ENCODE measurements at regions not wholly inside any gene's neighbourhood (a gene's known extent, or its start where the extent isn't known, plus 50 kb on each side); places are given as distances from the start of the nearest gene placed in this dataset.
"Not testable (repeated sequence)": the region's sequence is repeated elsewhere in the genome, so short reads cannot be mapped to it uniquely, and the experiment has no call there.

- ATAC-seq (ENCODE audit: low read depth); DNase-seq; H3K36me3 Mint-ChIP-seq; POLR2A ChIA-PET; H3K27ac Mint-ChIP-seq; H3K27me3 Mint-ChIP-seq; H3K4me1 Mint-ChIP-seq; H3K9me3 Mint-ChIP-seq; H3K4me3 Mint-ChIP-seq: not testable (repeated sequence)
Measured at GRCh38 chr12:39699079-39699478, 79.5 kb upstream of the ABCD2 start.

GRCh38 chr12:39697108-39697507 lies 77.5 kb upstream of the ABCD2 start:
- peaks cover 4% of the 10 kb centered on the region for H3K27me3 Mint-ChIP-seq
- H3K4me3 Mint-ChIP-seq = no peak overlapping the region

GRCh38 chr12:39692258-39692853 lies 72.8 kb upstream of the ABCD2 start:
- ATAC-seq (ENCODE audit: low read depth) = peak; percentile 33
- Mint-ChIP-seq H3K4me1 (peaks cover 4% of the 10 kb centered on the region), H3K27ac (no peak overlapping the region), H3K36me3 (peaks cover 1% of the 10 kb centered on the region), H3K9me3 (peaks cover 4% of the 10 kb centered on the region), H3K27me3 (no peaks in the 10 kb centered on the region), H3K4me3 (no peak overlapping the region)
- DNase-seq = no peak
- POLR2A ChIA-PET = interaction anchor here (1.2 to 1.6 kb wide), 2 partner anchors 71 to 73 kb away, joined by 6 read pairs; partner anchors contain the start of gene ABCD2

More at GRCh38 chr12:39697108-39697507, 77.5 kb upstream of the ABCD2 start:
- POLR2A ChIA-PET = no interaction called here
- DNase-seq = no peak
- no peak for ATAC-seq (ENCODE audit: low read depth)
- peaks cover 5% of the 10 kb centered on the region for H3K9me3 Mint-ChIP-seq
- peaks cover 3% of the 10 kb centered on the region for H3K4me1 Mint-ChIP-seq
- peaks cover 1% of the 10 kb centered on the region for H3K36me3 Mint-ChIP-seq
- no peak overlapping the region for H3K27ac Mint-ChIP-seq

- Mint-ChIP-seq H3K9me3 (no peaks in the 10 kb centered on the region), H3K27me3 (no peaks in the 10 kb centered on the region), H3K36me3 (peaks cover 6% of the 10 kb centered on the region), H3K4me3 (peak overlapping the region; percentile 76), H3K4me1 (peaks cover 35% of the 10 kb centered on the region), H3K27ac (peak overlapping the region; percentile 91)
- POLR2A ChIA-PET = interaction anchor here (0.7 to 4.0 kb wide), 6 partner anchors 17 to 243 kb away, joined by 3 to 71 read pairs (median 4); partner anchors contain the start of gene ABCD2
- peak; percentile 81 for DNase-seq
- ATAC-seq (ENCODE audit: low read depth) = peak; percentile 85
Measured at GRCh38 chr12:39685854-39686657, 66.5 kb upstream of the ABCD2 start.

GRCh38 chr12:39682689-39683477 lies 63.3 kb upstream of the ABCD2 start:
- peaks cover 36% of the 10 kb centered on the region for H3K4me1 Mint-ChIP-seq
- H3K9me3 Mint-ChIP-seq = peaks cover 10% of the 10 kb centered on the region
- ATAC-seq (ENCODE audit: low read depth) (peak; percentile 24), DNase-seq (no peak)
- H3K4me3 Mint-ChIP-seq = peak overlapping the region; percentile 81
- no peaks in the 10 kb centered on the region for H3K27me3 Mint-ChIP-seq
- peak overlapping the region; percentile 88 for H3K27ac Mint-ChIP-seq
- peaks cover 21% of the 10 kb centered on the region for H3K36me3 Mint-ChIP-seq
- POLR2A ChIA-PET = interaction anchor here (0.8 to 4.0 kb wide), 2 partner anchors 62 to 63 kb away, joined by 3 to 71 read pairs; partner anchors contain the start of gene ABCD2

GRCh38 chr12:39675263-39675662 lies 55.7 kb upstream of the ABCD2 start:
- Mint-ChIP-seq H3K4me3 (no peak overlapping the region), H3K27ac (no peak overlapping the region), H3K9me3 (peaks cover 31% of the 10 kb centered on the region), H3K4me1 (peaks cover 24% of the 10 kb centered on the region), H3K36me3 (peaks cover 47% of the 10 kb centered on the region), H3K27me3 (no peaks in the 10 kb centered on the region)
- ATAC-seq (ENCODE audit: low read depth) = no peak
- DNase-seq = no peak
- POLR2A ChIA-PET = no interaction called here

- ATAC-seq (ENCODE audit: low read depth) (no peak), DNase-seq (no peak)
- Mint-ChIP-seq H3K27me3 (no peaks in the 10 kb centered on the region), H3K9me3 (peaks cover 26% of the 10 kb centered on the region), H3K4me1 (peaks cover 33% of the 10 kb centered on the region), H3K27ac (peak overlapping the region; percentile 41), H3K36me3 (peaks cover 42% of the 10 kb centered on the region), H3K4me3 (no peak overlapping the region)
- POLR2A ChIA-PET = no interaction called here
Measured at GRCh38 chr12:39672976-39673375, 53.4 kb upstream of the ABCD2 start.

- Mint-ChIP-seq H3K27me3 (no peaks in the 10 kb centered on the region), H3K4me3 (no peak overlapping the region), H3K36me3 (peaks cover 42% of the 10 kb centered on the region), H3K4me1 (peaks cover 28% of the 10 kb centered on the region), H3K27ac (no peak overlapping the region), H3K9me3 (peaks cover 21% of the 10 kb centered on the region)
- ATAC-seq (ENCODE audit: low read depth) = no peak
- POLR2A ChIA-PET = interaction anchor here (3.0 kb wide), 1 partner anchor 51 kb away, joined by 27 read pairs; the partner anchor contains the start of gene ABCD2
- DNase-seq = no peak
Measured at GRCh38 chr12:39671898-39672875, 52.6 kb upstream of the ABCD2 start.

- Mint-ChIP-seq H3K27ac (peak overlapping the region; percentile 68), H3K4me3 (peak overlapping the region; percentile 15), H3K36me3 (peaks cover 45% of the 10 kb centered on the region), H3K9me3 (peaks cover 18% of the 10 kb centered on the region), H3K4me1 (peaks cover 25% of the 10 kb centered on the region)
- POLR2A ChIA-PET = interaction anchor here (1.2 to 3.0 kb wide), 2 partner anchors 16 to 49 kb away, joined by 4 to 27 read pairs; partner anchors contain the start of gene ABCD2
- not testable (repeated sequence) for H3K27me3 Mint-ChIP-seq, DNase-seq
- ATAC-seq (ENCODE audit: low read depth) = peak; percentile 63
Measured at GRCh38 chr12:39669539-39669938, 49.9 kb upstream of the ABCD2 start.
